Fibroblast of skin of left biceps (primary cell): ENCODE measurements at regions not wholly inside any gene's neighbourhood (a gene's known extent, or its start where the extent isn't known, plus 50 kb on each side); places are given as distances from the start of the nearest gene placed in this dataset.
"Not testable (repeated sequence)": the region's sequence is repeated elsewhere in the genome, so short reads cannot be mapped to it uniquely, and the experiment has no call there.

Experiments
- DNase-seq, 2 experiments: peaks; one replicate each; pipeline ENCODE4 v3.0.0-alpha.2; 2013; ENCODE audit warnings: low read depth in 2 of 2

DNA sequence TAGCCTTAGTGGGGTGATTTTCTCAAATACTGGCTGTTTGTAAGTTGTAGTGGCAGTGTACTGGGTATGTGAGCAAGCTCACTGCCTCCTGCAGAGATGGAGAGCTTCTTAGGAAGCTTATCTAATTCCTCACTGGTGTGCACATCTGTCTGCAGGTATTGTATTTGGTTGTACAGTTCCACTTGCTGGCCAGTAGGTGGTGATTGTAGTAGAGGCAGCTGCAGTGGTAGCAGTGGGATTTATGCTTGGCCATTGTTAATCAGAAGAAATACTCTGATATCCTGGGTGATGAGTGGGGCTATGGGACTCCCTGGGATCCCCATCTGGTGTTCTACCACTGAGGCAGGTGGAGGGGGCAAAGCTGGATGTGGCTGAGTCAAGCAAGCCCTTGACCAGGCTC, 276.1 kb upstream of the SPAG17 start:
- DNase-seq: no peak

DNA sequence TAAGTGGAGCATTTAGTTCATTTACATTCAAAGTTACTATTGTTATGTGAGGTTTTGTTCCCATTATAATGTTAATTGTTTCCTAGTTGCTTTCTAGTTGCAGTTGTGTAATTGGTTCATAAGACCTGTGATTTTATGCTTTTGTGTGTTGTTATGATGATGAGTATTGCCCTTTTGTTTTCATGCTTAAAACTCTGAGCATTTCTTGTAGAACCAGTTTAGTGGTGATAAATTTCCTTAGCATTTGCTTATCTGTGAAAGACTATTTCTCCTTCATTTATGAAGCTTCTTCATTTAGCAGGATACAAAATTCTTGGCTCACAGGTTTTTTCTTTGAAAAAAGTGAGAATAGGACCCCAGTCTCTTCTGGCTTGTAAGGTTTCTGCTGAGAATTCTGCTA, 274.8 kb upstream of the SPAG17 start:
- DNase-seq: no peak

DNA sequence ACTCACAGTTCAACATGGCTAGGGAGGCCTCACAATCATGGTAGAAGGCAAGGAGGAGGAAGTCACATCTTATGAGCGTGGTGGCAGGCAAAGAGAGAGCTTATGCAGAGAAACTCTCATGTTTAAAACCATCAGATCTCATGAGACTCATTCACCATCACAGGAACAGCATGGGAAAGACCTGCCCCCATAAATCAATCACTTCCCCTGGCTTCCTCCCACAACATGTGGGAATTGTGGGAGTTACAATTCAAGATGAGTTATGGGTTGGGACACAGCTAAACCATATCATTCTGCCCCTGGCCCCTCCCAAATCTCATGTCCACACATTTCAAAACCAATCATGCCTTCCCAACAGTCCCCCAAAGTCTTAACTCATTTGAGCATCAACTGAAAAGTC, 268.8 kb upstream of the SPAG17 start:
- DNase-seq: not testable (repeated sequence)

DNA sequence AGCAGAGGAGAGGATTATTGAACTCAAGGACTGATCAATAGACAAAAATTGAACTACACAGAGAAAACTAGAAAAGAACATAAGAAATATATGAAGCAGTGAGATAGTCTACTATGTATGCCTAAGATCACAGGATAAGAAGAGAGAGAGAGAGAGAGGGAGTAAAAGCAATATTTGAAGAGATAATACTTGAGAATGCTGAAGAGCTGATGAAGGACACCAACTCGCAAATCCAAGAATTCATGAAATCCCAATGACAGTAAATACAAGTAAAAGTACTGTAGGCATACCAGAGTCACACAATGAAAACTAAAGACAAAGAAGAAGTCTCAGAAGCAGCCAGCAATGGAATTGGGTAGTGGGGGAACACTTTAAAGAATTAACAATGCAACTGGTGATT, 260.1 kb upstream of the SPAG17 start:
- DNase-seq: no peak

- no peak for DNase-seq
Observed at GRCh38 chr1:118442214-118442613, 257.2 kb upstream of the SPAG17 start.

GRCh38 chr1:118437664-118438063, 252.6 kb upstream of the SPAG17 start:
- no peak for DNase-seq

DNA sequence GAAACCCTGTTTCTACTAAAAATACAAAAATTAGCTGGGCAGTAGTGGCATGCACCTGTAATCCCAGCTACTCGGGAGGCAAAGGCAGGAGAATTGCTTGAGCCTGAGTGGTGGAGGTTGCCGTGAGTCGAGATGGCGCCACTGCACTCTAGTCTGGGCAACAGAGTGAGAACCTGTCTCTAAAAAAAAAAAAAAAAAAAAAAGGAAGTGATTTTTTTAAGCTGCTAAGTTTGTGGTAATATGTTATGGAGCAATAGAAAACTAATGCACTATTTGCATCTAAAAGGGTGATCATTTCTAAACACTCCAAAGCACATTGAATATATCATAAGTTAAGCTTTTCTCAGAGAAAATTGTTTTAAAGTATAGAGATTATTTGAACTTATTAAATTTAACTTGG, 244.8 kb upstream of the SPAG17 start:
- no peak for DNase-seq

- DNase-seq: no peak
Observed at GRCh38 chr1:118421868-118422350, 236.9 kb upstream of the SPAG17 start.

DNA sequence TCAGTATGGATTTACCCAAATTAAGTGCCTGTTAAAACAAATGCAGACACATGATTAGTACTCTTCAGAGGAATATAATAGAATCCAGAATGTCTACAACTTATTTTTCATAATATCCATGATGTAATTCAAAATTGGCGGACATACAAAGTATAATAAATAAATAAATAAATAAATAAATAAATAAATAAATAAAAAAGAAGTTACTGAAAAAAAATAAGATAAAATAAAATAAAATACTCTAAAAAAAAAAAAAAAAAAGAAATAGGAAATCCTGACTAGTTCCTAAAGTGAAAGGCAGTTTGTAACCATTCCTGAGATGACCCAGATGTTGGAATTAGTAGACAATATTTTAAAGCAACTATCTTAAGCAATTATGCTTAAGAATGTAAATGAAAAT, 219.0 kb upstream of the SPAG17 start:
- no peak for DNase-seq

DNA sequence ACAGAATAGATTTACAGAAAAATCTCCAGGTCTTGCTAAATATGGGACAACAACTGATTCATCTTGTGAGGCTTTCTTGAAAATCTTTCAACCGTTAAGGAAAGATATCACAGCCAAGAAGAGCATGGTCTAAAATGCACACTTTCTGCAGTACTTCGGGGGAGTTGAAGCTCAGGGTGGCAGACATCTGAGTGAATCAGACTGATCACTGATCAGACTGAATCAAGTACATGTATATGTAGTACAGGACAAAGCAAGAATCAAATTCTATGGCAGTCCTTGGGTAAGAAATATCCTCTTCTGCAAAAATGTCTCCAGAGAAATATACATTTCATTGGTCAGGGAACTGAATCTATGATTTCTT, 212.4 kb upstream of the SPAG17 start:
- DNase-seq: no peak

DNA sequence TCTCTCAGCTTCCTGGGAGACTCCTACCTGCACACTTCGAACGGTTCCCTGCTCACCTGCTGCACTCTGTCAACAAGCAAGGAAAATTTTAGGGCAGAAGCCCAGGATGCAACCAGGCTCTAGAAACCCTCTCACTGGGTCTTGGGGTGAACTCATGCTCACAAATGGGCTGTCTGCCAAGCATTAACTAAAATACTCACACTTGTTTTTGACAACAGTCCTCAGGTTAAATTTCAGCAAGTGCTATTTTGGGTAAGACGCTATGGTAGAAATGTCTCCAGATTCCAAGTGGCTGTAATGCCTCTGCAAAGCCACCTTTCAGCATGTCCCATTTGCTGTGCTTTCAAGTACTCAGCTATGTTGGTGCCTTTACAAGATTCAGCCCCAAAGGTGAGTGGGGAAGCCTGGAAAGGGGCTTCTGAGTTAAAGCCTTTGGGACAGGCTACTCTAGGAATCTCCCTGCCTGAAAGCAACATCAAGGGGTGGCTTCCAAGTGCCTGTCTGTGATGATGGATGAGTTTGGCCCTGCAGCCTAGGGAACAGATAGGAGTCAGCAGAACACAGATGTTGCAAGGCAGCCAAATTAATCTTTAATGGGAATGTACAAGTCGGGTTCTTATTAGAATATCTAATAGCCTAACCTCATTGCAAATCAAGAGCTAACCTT, 211.9 kb upstream of the SPAG17 start:
- DNase-seq: peak in 1 of 2 experiments; percentile 3

DNA sequence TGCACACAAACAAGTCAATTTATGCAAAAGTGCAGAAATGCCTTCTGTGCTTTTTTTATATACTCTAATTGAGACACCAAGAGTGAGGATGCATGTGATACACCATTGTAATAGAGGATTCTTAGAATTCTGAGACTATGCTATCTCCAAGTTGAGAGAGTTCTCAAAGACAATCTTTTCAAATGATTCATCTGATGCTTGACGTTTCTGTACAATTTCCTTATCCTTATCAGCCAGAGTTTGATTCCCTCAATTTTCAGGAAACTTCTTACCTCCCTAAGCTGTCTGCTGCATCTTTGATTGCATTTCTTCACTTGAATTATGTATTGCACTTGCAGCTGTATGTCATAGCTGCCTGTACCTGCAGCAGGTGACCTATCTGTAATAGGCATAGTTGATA, 211.3 kb upstream of the SPAG17 start:
- no peak for DNase-seq

- no peak for DNase-seq
Observed at GRCh38 chr1:118395430-118395991, 210.5 kb upstream of the SPAG17 start.

DNA sequence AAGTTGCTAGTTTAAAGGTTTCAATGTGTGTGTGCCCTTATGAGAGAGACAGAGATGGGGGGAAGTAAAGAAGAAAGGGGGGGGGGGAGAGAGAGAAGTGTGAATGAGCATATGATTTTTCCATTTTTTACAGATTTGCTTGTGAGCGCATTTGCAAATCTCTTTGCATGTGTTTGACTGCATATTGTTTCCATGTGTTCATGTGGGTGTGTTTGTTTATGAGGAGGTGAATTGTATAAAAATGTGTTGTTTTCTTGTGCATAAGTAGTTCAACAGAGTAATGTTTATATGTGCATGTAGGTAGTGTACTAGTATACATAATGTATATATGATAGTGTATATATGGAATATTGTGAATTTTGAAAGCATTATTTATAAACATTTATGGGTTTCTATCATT, 205.9 kb upstream of the SPAG17 start:
- no peak for DNase-seq

- peak; percentile 5 to 8 for DNase-seq
Observed at GRCh38 chr1:118388301-118388959, 203.4 kb upstream of the SPAG17 start.

DNA sequence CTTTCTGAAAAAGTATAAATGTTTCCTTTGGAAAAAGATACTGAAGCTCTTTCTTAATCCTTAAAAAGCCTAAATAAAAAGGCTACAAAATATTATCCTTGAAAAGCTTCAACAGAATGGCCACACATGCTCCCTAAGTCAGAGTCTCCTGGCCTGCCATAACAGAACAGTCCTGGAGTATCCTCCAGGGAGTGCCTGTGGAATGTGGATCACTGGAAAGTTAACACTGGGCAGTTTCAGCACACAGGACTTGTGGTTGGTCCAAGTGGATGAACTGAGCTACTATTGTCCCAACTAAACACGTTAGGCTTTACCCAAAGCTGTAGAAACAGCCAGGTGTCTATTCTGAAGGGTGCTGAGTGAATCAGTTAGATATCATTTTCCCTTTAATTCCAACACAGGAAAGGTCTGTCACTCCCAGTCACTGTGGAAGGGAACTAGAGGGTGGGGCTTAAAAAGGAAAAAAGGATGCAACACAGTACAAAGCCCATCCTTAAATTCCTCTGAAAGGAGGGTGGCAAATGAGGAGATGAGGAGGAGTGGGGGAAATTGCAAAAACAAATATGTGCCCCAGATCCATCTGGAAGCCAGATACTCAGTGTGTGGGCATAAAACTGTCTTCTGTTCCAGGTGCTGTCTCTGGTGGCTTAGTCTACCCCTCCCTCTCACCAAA, 196.3 kb upstream of the SPAG17 start:
- no peak for DNase-seq

- not testable (repeated sequence) for DNase-seq
Observed at GRCh38 chr1:118377183-118377582, 192.2 kb upstream of the SPAG17 start.

GRCh38 chr1:118371612-118372011, 186.6 kb upstream of the SPAG17 start:
- DNase-seq: no peak

DNA sequence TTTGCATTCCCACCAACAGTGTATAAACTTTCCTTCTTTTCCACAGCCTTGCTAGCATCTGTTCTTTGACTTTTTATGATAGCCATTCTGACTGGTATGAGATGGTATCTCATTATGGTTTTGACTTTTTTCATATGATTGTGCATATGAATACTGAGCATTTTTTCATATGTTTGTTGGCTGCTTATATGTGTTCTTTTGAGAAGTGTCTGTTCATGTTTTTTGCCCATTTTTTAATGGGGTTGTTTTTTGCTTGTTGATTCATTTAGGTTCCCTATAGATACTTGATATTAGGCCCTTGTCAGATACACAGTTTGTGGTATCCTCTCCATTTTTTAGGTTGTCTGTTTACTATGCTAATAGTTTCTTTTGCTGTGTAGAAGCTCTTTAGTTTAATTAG, 185.8 kb upstream of the SPAG17 start:
- DNase-seq: no peak

- peak; percentile 28 to 33 for DNase-seq
Observed at GRCh38 chr1:118366286-118366685, 181.3 kb upstream of the SPAG17 start.

- DNase-seq: no peak
Observed at GRCh38 chr1:118364882-118365281, 179.9 kb upstream of the SPAG17 start.

DNA sequence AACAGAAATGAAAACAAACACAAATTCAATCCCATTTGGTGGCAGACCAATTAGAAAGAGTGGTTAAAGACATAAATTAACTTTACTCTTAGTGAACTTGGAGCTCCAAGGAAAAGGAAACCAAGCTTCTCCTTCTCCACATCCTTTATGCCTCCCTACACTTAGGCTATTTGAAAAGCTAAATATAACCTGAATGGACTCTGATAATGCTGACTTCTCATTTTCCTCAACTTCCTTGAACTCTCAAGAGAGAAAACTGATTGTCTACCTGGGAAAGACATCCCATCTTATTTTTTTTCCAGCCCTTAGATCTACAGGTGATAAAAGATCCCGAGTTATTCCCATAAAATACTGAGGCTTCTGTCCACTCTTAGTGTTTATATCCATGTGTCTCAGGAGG, 178.4 kb upstream of the SPAG17 start:
- no peak for DNase-seq

- DNase-seq: peak; percentile 68 to 76
Observed at GRCh38 chr1:118360817-118361216, 175.8 kb upstream of the SPAG17 start.
